Dermis blood vessel endothelial cell (primary cell): ENCODE measurements at regions not wholly inside any gene's neighbourhood (a gene's known extent, or its start where the extent isn't known, plus 50 kb on each side); places are given as distances from the start of the nearest gene placed in this dataset.
A peak's percentile ranks its signal among the peaks of the same experiment; 100 is the strongest.
"Not testable (repeated sequence)": the region's sequence is repeated elsewhere in the genome, so short reads cannot be mapped to it uniquely, and the experiment has no call there.

ENCODE experiments used
- DNase-seq: peaks from one replicate; pipeline ENCODE4 v3.0.0; 2010

DNA sequence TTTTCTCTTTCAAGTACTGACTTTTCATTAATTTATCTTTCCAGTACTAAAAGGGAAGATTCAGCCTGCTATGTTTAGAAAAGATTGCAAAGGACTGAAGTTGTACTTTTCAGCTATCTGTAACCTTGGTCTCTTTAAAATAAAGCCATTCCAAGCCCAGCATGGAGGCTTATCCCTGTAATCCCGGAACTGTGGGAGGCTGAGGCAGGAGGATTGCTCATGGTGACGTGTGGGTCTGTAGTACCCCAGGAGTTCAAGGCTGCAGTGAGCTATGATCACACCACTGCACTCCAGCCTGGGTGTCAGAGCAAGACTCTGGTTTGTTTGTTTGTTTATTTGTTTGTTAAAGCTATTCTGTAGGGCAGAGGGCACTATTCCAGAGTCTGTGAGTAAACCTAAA is 50.6 kb upstream of the TMEM170B start:
- DNase-seq, result no peak

DNA sequence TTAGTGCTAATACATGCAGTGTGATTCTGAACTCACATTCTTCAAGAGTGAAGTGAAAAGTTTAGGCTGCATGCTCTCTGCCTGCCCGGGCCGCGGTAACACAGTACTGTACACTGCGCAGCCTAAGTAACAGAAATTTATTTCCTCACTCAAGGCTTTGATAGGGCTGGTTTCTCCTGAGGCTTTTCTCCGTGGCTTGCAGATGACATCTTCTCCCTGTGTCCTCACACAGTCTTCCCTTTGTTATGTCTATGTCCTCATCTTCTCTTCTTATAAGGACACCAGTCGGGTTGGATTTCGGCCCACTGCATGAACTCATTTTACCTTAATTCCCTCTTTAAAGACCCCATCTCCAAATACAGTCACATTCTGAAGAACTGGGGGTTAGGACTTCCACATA is 51.1 kb upstream of the TMEM170B start:
- no peak for DNase-seq

DNA sequence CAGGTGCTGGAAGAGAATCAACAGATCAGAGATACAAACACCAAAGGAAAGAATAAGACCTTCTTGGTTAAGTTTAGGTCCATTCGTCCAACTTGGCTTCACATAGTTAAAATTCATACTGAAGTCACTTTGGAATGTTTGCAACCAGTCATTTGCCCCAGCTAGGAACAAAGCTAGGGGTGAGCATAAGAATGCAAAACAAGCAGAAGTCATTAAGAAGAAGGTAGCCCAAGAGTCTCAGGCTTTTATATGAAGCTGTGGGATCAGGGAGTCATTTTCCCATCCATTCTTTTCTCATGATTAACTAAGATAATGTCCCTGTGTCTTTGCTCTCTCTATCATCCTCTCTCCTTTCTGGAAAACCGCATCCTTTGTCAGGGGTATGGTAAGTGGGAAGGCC is 51.5 kb upstream of the TMEM170B start:
- DNase-seq, result no peak

DNA sequence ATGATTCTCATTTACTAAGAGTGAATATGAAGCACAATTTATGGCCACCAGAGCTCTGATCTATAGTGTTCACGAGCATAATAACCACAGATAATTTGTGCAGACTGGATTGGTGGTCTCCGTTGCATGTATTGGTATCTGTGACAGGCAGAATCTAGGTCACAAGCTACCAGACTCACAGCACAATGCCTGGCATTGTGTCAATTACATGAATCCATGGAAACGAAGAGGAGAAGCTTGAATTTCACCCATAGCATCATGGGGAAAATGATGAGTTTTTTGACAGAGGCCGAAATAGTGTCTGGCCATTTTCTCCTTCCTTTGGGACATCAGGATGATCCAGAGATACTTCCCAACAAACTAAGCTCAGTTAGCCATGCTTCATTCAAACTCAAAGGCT is 52.3 kb upstream of the TMEM170B start:
- peak; percentile 65 for DNase-seq

DNA sequence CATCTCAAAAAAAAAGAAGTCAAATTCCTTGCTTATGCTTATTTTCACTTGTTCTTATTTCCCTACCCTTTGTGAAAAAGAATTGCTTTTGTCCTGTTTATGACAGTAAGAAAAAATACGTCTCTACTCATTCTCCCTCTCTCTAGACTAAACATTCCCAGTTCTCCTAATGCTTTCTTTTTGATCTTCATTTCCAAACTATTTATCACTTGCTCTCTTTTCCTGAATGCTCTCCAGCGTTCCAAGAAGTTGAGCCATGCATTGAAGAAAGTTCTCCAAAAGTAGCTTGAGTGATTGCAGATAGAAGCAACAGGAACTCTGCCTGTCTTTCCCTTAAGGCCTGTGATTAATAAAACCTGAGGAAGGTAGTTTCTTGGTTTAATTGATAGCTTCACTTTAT is 53.1 kb upstream of the TMEM170B start:
- DNase-seq, result no peak

DNA sequence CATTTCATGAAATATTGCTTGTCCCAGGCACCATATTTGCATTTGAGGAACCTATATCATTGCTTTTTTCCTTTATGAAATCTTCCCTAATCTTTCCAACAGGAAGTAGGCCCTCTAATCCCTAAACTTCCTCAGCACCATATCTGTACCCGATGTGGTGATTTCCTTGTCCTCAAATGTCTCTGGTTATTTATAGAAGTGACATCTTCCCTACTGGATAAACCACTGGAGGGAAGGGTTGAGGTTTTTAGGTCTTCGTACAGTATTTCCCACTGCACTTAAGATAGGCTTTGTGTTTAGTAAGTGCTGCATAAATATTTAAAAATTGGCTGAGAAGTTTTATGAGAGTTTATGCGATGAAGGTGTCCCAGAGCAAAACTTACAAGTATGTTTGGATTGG is 54.9 kb upstream of the TMEM170B start:
- no peak for DNase-seq

DNA sequence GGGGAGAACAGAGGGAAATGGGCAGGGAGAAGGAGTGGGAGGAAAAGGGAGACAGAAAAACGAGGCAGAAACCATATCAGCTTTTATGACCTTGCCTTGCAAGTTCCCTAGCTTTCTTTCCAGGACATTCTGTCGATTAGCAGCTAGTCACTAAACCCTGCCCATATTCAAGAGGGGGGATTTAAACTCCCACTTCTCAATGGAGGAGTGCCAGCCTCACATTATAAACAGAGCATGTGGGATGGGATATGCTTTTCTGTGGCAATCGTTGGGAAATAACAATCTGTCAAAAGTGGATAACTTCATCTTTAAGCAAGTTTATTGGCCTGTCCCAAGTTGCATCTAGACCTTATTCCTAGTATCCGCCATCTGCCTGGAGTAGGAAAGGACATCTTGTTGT is 57.0 kb upstream of the TMEM170B start:
- no peak for DNase-seq

DNA sequence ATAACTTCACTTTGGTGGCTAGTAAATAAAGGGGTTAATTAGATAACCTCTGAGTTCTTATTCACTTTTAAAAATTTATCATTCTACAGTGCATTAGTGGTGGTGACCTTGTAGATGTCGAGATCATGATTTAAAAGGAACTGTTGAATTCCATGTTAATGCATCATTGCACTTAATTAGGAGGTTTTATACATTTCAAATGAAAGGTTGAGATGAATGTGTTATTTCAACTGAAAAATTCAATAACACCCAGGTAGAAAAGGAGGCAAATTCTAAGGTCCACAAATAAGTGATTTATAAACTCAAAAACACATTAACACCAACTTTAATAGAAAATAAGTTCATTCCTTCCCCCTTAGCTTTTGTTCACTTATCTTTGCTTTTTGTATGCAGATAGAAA is 58.3 kb upstream of the TMEM170B start:
- no peak for DNase-seq

DNA sequence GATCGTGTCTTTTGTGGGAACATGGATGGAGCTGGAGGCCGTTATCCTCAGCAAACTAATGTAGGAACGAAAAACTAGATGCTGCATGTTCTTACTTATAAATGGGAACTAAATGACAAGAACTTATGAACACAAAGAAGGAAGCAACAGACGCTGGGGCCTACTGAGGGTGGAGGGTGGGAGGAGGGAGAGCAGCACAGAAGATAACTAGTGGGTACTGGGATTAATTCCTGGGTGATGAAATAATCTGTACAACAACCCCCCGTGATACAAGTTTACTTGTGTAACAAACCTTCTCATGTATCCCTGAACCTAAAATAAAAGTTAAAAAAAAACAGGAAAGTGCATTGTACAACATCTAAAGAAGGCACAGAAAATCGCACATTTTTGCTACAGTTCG is 59.0 kb upstream of the TMEM170B start:
- no peak for DNase-seq

DNA sequence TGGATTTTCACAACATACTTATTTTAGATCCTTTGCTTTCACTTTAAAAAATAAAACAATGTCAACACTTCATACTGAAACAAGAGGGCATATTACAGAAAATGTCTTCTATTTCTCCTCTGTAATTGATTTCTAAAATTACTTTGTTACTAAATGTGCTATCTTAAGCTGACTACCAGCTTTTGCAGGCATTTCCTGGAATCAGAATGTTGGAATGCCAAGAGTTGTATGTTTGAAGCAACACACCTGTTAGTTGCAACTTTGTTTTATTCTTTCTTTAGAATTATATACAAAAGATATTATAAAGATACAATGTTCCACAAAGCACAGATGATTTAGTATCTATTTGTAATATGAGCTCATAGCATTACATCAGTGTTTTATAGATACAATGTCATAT is 62.5 kb upstream of the TMEM170B start:
- DNase-seq, result peak; percentile 45

DNA sequence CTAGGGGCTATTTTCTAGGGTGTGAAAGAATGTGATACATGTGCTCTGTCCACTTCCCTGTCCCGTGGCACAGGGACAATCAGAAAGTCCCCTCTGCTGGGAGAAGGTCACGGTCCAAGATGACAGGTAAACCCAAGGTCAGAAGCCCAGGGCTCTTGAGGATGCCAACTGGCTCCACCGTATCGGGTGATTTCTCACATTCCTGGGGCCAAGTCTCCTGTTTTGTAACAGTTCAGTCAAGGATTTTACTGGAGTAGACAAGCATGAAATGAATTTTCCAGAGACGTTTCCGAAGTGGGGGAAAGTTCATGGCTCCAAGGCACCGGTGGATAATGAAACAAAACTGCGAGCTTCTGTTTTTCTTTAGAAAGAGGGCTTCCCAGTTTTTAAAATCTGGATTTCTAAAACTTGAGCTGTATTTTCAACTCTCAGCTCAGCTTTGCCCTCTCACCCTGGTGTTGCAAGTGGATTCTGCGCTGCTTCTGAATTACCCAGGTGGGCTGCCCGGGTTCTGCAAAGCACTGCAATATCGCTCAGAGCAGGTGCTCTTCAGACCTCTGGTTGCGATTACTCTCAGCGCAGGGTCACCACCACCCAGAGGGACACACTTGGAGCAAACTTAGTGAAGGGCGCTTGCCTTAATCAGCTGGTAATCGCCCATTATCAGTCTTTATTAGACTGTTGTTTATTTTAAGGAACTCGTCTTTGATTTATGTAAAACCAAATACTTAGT is 64.4 kb upstream of the TMEM170B start:
- DNase-seq, result no peak

DNA sequence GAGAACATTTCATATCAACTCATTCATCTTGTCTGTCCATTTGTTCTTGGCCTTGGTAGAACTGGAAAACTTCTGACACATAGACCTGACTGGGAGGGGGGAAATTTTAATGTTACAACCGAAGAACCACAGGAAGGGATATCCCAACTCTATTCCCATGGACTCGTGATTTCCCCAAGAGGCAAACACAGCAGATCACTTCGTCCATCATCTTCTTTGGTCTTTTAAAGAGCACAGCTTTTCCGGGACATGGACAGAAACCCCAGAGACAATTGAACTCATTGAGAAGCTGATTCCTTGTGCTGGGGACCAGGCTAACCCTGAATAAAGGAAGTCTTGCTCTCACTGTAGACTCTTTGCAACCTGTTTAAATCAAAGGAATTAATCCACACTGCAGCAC is 66.3 kb upstream of the TMEM170B start:
- DNase-seq, result no peak

DNA sequence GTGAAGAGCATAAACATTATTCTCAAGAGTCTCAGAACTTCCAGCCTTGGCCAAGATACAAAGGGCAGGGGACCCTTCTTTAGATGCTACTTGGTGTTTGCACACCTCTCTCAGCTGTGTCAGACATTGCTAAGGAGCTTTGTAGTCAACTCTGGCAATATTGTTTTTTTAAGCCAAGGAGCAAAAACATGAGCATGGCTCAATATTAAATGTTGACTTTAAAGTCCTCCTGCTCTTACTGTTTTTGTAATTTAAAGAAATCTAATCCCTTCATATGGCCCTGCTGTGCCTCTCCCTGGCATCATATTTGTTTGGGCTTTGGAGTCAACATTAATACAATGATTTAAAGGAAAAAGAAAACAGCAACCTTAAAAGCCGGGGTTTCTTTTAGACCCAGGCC is 67.9 kb upstream of the TMEM170B start:
- no peak for DNase-seq

DNA sequence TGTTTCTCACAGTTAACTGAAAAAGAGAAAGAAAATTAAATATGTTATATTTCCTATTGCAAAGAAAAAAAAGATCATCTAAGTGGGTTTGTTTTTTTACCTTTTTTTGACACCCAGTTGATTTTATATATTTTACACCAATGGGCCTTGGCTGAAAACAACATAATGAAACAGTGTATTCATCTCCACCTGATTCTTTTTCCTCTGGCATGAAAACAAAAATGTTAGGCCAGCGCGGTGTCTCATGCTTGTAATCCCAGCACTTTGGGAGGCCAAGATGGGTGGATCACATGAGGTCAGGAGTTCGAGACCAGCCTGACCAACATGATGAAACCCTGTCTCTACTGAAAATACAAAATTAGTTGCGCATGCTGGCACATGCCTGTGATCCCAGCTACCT is 69.3 kb upstream of the TMEM170B start:
- DNase-seq, result not testable (repeated sequence)

DNA sequence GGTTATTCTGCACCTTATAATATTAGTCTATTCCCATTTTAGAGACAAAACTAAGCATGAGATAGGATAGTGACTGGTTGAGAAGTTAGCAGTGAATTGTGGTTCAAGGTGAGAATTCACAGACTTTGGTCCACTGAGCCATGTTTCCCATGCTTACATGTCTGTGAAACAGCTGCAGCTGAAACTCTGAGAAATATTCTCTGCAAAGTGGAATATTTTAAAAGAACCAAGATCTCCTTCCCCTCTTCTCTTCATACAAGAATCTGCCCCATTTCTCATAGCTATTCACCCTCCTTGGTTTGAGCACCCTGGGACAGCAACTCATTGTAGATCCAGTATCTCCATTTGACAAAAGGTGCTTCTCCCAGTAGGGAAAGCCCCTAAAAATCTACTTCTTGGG is 70.2 kb upstream of the TMEM170B start:
- DNase-seq, result no peak

DNA sequence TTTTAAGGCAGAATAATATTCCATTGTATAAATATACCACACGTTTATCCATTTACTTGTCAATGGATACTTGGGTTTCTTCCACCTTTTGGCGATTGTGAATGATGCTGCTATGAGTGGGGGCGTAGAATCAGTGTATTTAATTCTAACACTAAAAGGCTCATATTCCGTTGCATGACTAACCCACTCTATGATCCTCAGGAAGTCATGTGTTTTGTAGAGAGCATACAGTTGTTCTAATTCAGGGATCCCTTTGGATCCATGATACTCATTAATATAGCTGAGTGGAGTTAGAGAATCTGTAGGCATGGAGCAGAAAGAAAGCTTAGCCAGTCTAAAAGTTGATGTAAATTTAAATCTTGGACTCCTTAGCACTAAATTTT is 74.2 kb upstream of the TMEM170B start:
- no peak for DNase-seq

DNA sequence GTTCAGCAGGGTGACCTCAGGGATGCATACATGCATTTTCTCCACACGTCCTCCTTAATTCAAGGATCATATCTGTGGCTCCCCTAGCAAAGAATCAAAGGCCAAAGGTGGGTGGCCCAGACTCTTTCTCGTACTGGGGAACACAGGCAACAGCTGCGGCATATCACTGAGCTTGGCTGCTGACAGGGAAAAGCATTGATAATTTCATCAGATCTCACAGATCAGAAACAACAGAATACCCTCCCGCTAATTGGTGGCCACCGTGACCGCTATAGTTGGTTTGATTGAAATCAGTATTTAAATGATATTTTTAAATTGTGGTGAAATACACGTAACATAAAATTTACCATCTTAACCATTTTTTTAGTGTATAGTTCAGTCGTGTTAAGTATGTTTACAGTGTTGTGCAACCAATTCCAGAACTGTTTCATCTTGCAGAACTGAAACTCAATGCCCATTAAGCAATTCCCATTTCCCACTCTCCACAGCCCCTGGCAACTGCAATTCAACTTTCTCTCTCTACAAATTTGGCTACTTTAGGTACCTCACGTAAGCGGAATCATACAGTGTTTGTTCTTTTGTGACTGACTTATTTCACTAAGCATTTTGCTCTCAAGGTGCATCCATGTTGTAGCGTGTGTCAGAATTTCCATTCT is 74.7 kb upstream of the TMEM170B start:
- no peak for DNase-seq

DNA sequence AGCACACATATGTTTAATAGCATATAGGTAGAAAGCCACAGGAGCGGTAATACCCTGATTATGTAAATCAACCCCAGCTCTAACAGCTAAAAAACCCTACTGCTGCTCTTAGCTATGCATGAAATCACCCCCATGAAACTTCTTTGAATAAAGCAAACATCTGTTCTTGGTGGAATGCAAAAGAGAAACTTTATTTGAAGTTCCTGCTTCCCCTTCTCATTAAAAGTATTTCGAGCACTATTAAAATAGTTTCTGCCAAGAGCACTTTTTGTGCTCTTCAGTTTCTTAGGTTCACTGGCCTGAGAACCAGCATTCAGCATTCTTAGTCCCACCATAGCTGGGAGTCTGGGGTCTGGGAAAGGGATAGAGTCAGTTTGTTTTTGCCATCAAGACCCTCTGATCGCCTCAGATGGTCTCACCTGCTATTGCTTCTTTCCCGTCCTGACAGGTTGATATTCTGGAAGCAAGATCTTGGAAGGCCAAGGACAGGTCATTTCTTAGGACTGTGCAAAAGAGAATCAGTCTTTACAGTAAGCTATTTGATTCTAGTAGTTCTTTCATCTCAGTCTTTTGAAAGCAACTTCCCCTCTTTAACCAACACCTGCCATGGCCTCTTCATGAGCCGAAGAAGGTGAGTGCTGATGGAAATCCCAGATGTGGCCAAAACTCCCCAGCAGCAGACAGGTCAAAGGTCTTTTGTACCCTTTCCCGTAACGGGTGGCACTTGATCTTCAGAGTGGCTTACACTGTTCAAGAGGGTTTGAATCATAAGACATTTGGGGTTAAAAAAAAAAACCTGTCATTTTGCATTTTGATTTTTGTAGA is 76.5 kb upstream of the TMEM170B start:
- DNase-seq, result no peak

DNA sequence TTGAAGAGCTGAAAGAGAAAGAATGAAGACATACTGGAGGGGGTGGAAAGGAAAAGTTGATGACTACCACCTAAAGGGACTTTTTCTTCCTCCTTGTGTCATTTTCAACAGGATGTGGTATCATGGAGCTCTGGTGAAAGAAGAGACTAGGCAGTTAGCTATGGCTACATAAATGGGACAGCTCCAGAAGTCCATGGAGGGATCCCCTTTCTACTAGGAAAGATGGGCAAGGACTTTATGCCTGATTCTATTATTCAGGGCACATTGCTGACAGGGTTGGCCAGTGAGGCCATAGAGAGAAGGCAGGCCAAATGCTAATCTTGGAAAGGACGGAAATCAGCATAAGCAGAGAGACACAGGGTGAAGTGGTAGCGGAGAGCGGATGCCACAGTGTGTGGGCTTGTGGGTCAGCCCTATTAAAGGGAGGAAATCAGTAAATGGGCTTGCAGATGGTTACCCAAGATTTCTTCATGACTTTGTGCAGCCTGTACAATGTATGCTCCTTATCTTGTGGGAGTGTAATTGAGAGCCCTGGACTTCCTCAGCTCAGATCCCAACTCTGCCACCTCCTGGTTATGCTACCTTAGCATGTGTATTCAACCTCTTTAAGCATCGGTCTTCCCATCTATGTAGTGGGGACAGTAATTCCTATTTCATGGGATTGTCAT is 77.4 kb upstream of the TMEM170B start:
- DNase-seq, result peak; percentile 32

DNA sequence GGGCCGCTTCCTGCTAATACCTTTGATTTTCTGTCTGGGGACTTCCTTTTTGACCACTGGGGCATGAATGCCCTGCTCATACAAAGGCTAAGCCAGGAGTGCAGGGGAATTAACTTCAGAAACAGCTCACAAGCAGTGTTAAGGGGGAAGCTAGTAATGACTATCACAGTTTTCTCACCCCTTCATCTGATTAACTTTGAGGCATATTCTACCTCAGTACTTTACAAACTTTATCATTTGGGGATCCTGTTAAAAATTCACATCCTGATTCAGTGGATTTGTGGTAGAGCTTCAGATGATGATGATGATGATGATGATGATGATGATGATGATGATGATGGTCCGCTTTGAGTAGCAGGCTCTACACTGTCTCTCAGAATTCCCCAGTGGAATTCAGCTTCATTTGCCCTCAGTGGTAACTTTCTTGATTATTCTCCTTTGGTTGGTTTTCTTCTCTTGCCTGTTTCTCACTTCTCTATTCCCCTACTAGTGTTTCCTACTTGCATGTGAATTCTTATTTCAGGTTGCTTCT is 78.4 kb upstream of the TMEM170B start:
- no peak for DNase-seq

DNA sequence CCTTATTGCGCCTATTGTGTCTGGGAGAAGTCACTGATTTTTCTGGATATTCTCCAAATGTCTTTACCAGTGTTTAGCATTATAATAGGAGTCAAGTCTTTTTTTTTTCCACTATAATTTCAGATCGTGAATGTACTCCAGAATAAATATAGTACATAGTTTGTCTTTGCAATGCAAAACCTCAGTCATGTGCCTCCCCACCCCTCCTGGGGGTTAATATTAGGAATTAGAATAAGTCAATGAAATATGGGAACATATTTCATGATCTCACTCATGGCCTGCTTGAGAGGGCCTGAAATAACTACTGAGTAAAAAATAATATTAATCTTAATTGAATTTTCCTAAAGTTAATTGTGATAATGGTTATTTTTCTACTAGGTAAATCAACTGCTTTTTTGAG is 79.0 kb upstream of the TMEM170B start:
- no peak for DNase-seq

DNA sequence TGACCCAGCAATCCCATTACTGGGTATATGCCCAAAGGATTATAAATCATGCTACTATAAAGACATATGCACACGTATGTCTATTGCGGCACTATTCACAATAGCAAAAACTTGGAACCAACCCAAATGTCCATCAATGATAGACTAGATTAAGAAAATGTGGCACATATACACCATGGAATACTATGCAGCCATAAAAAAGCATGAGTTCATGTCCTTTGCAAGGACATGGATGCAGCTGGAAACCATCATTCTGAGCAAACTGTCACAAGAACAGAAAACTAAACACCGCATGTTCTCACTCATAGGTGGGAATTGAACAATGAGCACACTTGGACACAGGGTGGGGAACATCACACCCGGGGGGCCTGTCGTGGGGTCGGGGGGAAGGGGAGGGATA is 80.1 kb upstream of the TMEM170B start:
- DNase-seq, result not testable (repeated sequence)

DNA sequence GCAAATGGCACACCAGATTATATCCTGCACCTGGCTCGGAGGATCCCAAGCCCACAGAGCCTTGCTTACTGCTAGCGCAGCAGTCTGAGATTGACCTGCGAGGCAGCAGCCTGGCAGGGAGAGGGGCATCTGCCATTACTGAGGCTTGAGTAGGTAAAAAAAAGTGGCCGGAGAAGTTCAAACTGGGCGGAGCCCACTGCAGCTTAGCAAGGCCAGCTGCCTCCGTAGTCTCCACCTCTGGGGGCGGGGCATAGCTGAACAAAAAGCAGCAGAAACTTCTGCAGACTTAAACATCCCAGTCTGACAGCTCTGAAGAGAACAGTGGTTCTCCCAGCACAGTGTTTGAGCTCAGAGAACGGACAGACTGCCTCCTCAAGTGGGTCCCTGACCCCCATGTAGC is 85.4 kb upstream of the TMEM170B start:
- DNase-seq, result not testable (repeated sequence)
